ENCODE measurements at regions not wholly inside any gene's neighbourhood (a gene's known extent, or its start where the extent isn't known, plus 50 kb on each side); places are given as distances from the start of the nearest gene placed in this dataset.
"Not testable (repeated sequence)": the region's sequence is repeated elsewhere in the genome, so short reads cannot be mapped to it uniquely, and the experiment has no call there.

GRCh38 chr4:116101321-116101720 lies 984.1 kb downstream of the TRAM1L1 start:
- DNase-seq, result no peak

- no peak for DNase-seq
Observed at GRCh38 chr4:116099596-116099995, 985.8 kb downstream of the TRAM1L1 start.

- not testable (repeated sequence) for DNase-seq
Observed at GRCh38 chr4:116097353-116097752, 983.9 kb upstream of the NDST4 start.

GRCh38 chr4:116092961-116093360 lies 979.5 kb upstream of the NDST4 start:
- no peak for DNase-seq

- no peak for DNase-seq
Observed at GRCh38 chr4:116088771-116089170, 975.4 kb upstream of the NDST4 start.

GRCh38 chr4:116082808-116083366 lies 969.5 kb upstream of the NDST4 start:
- no peak for DNase-seq

- DNase-seq, result no peak
Observed at GRCh38 chr4:116073051-116073450, 959.6 kb upstream of the NDST4 start.

- no peak for DNase-seq
Observed at GRCh38 chr4:116070283-116070682, 956.9 kb upstream of the NDST4 start.

GRCh38 chr4:116066711-116067245 lies 953.4 kb upstream of the NDST4 start:
- no peak for DNase-seq

GRCh38 chr4:116064331-116064730 lies 950.9 kb upstream of the NDST4 start:
- DNase-seq, result no peak

- no peak for DNase-seq
Observed at GRCh38 chr4:116059361-116059760, 945.9 kb upstream of the NDST4 start.

- DNase-seq, result no peak
Observed at GRCh38 chr4:116058129-116058528, 944.7 kb upstream of the NDST4 start.

- DNase-seq, result peak; percentile 11 to 29
Observed at GRCh38 chr4:116055857-116056827, 942.7 kb upstream of the NDST4 start.

- DNase-seq, result no peak
Observed at GRCh38 chr4:116027311-116027710, 913.9 kb upstream of the NDST4 start.

- no peak for DNase-seq
Observed at GRCh38 chr4:116024954-116025708, 911.7 kb upstream of the NDST4 start.

GRCh38 chr4:116023049-116023448 lies 909.6 kb upstream of the NDST4 start:
- DNase-seq, result no peak

GRCh38 chr4:116020141-116020722 lies 906.8 kb upstream of the NDST4 start:
- DNase-seq, result no peak

GRCh38 chr4:116018831-116019230 lies 905.4 kb upstream of the NDST4 start:
- no peak for DNase-seq

GRCh38 chr4:116016201-116016600 lies 902.8 kb upstream of the NDST4 start:
- no peak for DNase-seq

- DNase-seq, result no peak
Observed at GRCh38 chr4:116015549-116015948, 902.1 kb upstream of the NDST4 start.

- DNase-seq, result no peak
Observed at GRCh38 chr4:116015062-116015461, 901.6 kb upstream of the NDST4 start.

- no peak for DNase-seq
Observed at GRCh38 chr4:116010923-116011322, 897.5 kb upstream of the NDST4 start.

GRCh38 chr4:116005806-116006088 lies 892.3 kb upstream of the NDST4 start:
- no peak for DNase-seq
